ENCODE measurements at regions not wholly inside any gene's neighbourhood (a gene's known extent, or its start where the extent isn't known, plus 50 kb on each side); places are given as distances from the start of the nearest gene placed in this dataset.
"Not testable (repeated sequence)": the region's sequence is repeated elsewhere in the genome, so short reads cannot be mapped to it uniquely, and the experiment has no call there.

GRCh38 chr2:106288873-106289272, 94.8 kb upstream of the UXS1 start:
- no peak for DNase-seq

- no peak for DNase-seq
These were observed 91.2 kb upstream of the UXS1 start for GRCh38 chr2:106285237-106285829.

DNA sequence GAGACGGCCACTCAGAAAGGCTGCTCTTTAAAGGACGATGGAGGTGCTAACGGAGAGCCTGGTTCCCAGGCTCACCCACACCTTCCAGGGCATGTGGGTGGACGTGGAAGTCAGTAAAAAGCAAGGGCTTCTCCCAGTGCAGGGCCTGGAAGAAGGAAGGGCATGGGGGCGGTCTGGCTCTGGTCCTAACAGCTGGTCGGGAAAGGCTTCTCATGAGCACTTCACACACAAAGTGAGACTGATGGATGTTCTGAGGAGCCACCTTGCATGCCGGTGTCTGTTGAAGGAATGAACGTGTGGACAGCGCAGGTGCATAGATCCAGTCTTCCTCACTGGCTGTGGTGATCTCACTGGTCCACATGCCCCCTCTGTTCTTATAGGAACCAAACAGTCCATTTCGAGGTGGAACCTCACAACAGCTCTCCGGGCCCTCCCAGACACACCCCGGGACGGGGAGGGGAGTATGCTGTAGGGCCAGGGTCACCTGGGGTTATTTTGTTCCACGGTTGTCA, 90.6 kb upstream of the UXS1 start:
- DNase-seq = no peak

- DNase-seq = no peak
These were observed 90.2 kb upstream of the UXS1 start for GRCh38 chr2:106284255-106284654.

GRCh38 chr2:106283228-106284152, 89.4 kb upstream of the UXS1 start:
- DNase-seq = not testable (repeated sequence)

DNA sequence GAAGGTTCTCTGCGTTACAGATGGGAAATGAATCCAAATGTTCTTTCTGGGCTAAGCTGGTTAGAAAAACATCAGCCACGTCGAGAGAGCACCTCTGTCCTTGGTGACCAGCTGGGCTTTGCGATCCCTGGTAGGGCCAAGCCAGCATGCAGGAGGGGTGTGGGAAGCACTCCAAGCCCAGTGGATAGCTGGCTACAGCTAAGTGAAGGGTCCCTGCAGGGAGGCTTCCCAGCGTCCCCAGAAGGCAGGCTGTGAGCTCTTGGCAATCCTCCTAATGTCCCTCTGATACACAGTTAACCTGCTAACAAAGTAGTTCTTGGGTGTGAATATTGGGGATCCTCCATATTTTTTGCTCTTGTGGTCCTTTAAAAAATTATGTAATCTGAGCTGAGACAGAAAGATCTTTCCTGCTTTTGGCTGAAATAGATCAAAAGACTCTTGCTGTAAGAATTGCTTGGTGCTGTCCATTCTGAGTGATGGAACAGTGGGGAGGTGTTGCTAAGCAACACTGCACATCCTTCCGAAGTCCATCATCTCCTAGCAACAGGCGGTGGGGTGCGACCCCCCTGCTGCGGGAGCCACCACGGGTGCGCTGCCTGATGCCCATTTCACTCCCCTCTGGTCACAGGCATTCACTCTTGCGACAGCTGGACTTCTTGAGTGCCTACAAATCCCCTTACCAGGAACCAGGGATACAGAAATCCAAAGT, 88.5 kb upstream of the UXS1 start:
- no peak for DNase-seq

DNA sequence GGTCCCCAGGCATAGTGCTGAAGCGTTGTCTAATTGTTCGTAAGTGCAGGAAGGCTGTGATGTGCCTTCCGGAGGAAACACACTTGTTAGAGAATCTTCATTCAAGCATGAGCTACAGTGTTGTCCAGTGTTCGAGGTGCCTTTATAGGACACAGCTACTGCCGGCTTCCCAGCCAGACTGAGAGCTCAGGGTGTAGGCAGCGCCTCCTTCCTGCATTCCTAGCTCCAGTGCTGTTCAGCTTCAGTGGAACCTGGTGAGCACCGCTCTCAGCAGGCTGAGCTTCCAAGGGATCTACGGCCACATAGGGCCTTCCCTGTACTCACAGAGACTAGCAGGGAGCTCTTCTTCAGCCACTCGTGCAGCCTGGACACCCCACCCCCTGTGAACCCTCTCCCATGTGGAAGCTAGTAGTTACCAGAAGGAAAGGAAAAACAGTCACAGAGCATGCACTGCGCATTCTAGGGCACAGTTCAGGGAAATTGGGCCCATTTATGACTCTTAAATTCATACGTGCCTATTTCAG, 87.9 kb upstream of the UXS1 start:
- DNase-seq = not testable (repeated sequence)

GRCh38 chr2:106280722-106281446, 86.8 kb upstream of the UXS1 start:
- no peak for DNase-seq

DNA sequence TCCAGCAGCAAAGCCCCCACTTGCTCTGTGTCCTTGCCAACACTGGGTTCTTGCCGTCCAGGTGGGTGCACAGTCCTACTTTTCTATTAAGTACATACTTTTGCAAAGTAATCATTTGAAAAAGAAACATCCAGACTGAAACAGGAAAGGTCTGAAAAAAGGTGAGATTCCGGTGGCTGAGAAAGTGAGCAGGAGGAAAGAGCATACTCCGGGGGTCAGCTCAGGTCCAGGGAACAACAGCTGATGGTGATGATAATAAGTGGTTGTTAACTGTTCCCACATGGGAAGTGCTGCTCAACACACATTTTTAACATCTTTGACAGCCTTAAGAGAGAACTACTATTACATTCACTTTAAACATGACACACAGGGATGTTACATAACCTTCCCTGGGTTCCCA, 86.1 kb upstream of the UXS1 start:
- DNase-seq = no peak

DNA sequence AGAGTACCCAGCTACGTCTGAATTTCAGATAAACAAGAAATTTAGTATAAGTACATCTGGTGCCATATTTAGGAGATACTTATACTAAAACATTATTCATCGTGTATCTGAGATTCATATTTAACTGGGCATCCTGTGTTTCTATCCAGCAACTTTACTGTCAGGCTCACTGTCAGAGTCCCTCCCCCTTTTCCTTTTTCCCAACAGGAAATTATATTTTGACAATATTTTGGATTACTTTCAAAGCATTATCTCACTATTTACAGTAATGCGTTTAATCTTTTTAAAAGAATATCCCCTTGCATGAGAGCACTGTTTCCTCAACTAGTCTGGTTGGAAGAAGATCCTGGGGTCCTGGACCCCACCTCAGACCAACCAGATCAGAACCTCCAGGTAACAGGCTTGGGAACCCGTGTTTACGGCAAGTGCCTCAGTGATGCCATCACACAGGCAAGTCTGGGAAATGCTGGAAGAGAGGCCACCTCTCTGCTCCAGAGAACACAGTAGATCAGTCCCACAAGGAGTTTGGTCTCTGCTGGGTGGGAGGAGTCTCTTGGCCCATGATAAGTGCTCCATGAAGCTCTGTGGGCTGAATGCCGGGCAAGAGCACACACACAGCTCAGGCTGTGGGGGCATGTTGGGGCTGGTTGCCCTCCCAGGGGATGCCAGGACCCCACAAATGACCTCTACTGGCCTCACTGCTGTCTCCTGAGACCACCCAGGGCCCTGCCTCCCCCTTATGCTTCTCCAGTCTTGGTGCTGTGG, 84.2 kb upstream of the UXS1 start:
- DNase-seq = no peak

- no peak for DNase-seq
These were observed 83.3 kb upstream of the UXS1 start for GRCh38 chr2:106277426-106277825.

- DNase-seq = no peak
These were observed 81.9 kb upstream of the UXS1 start for GRCh38 chr2:106275971-106276370.

DNA sequence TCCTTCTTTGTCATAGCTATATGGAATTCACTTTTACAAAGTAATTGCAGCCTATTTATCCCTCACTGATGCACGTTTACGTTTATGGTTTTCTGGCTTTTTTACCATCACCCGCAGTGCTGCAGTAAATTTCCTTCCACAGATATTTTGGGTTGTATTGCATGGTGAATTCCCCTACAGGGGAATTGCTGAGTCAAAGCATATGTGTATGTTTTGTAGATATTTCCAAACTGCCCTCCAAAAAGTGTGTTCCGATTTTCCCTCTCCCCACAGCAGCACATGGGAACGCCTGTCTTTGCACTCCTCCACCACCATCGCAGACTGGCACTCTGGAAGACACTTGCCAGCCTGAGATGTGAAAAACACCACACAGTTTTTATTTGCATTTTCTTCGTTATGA, 80.6 kb upstream of the UXS1 start:
- DNase-seq = no peak

GRCh38 chr2:106272216-106272807, 78.2 kb upstream of the UXS1 start:
- DNase-seq = no peak

DNA sequence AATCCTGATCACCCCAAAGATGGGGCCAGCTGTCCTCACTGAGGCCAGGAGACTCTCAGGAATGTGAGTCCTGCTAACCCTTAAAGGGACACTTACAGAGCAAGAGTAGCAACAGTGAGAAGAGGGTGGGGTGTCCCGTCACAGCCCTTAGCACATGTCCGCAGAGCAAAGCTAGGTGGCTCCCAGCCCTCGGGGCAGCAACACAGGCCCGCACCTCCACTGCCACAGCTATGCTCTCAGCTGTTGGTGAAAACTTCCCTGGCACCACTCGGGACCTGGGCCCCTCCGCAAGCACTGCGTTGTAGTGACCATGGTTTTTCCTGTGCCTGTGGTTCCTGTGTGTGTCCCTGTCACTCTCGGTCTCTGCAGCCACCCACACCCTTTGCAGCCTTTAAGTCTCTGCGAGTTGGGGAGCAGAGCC, 76.4 kb upstream of the UXS1 start:
- no peak for DNase-seq

DNA sequence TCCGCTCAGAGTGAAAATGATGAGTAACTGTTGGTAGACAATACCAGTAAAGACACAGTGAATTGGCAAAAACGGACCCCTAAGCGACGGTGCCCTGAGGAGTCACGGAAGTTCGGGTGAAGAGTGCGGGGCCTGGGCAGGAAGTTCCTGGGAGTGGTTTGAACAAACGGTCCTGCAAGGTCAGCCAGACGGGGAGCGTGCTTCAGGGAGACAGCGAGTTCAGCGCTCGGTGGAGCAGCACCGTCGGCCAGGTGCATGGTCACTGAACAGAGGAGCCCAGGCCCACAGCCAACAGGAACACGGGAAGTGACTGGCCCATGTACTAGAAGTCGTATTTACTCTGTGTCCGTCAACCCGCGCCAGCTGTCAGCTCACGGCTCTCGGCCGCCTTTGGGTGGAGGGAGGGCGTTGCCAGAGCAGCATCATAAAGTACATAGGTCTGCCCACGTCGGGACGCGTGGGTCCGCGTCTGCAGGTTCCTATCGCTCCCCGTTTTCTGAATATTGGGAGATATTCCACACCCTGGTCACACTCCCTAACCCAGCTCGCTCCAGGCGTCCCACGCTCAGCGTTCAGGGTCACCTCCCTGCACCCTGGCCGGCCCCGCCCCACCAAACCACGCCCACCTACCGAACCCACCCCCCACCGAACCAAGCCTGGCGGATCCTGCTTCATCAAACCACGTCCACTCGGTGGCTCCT, 75.6 kb upstream of the UXS1 start:
- peak; percentile 25 for DNase-seq

DNA sequence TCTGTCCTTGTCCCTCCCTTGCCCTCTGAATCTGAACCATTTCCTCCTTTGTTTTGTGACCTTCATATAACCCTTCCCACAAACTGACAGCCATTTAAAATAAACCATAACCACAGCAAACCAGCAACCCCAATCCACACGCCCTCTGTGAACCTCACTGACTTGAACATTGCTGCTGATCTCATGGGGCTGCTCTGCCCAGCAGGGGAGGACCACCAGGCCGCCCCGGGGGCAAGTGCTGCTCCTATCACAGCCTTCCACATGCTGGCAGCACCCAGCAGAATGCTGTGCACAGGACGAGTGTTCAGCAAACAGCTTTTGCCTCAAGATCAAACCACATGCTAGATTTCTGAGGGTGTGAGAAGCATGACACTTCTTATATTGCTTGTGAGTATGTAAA, 73.9 kb upstream of the UXS1 start:
- DNase-seq = no peak

- DNase-seq = no peak
These were observed 67.8 kb upstream of the UXS1 start for GRCh38 chr2:106261871-106262321.

DNA sequence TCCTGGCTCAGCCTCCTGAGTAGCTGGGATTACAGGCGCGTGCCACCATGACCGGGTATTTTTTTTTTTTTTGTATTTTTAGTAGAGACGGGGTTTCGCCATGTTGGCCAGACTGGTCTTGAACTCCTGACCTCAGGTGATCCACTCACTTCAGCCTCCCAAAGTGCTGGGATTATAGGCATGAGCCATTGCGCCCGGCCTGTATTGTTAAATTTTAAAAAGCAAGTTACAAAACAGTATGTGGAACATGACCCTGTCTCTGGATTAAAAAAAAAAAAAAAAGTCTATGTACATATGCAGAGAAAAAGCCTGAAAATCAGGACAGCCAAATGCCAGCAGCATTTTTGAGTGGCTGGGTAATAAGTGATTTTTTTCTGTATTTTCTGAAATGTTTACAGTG, 64.8 kb upstream of the UXS1 start:
- DNase-seq = not testable (repeated sequence)

DNA sequence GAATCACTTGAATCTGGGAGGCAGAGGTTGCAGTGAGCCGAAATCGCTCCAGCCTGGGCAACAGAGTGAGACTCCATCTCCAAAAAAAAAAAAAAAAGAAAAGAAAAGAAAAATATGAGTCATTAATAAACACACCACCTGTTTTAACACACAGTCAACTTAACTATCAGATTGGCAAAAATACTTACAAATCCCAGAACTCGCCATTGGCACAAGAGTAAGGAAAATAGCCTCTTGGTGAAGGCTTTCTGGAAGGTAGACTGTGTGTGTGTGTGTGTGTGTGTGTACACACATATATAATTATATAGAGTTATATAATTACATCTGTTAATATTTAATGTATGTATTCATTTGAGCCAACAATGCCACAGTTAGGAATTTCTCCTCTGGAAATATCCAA, 63.7 kb upstream of the UXS1 start:
- no peak for DNase-seq

DNA sequence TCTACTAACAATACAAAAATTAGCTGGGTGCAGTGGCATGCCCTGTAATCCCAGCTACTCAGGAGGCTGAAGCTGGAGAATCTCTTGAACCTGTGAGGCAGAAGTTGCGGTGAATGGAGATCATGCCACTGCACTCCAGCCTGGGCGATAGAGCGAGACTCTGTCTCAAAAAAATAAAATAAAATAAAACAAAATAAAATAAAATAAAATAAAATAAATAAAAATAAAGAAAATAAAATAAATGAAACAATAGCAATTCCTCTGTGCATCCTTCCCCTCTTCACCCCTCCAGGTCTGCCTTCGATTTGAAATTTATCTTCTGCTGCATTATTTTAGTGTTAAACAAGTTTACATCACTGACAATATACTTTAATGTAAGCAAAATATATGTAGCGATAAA, 63.0 kb upstream of the UXS1 start:
- DNase-seq = no peak
